A673 (cell line): ENCODE measurements at regions not wholly inside any gene's neighbourhood (a gene's known extent, or its start where the extent isn't known, plus 50 kb on each side); places are given as distances from the start of the nearest gene placed in this dataset.

ENCODE experiments used
- CTCF ChIP-seq: fragments of 300-800, 200-600 bp; sonication (generic); conservative IDR thresholded peaks from 2 replicates; pipeline ENCODE4 v1.5.1; 2017; ENCODE audit warnings: low read depth, mild to moderate bottlenecking, antibody characterized with exemption, low read length, moderate library complexity, mixed read lengths
- EZH2 ChIP-seq: fragments of 200-600 bp; sonication (generic); IDR thresholded peaks from 2 replicates; pipeline ENCODE4 v1.6.1; 2017; ENCODE audit warnings: borderline replicate concordance, low read depth, mild to moderate bottlenecking, mixed read lengths, antibody characterized with exemption, low read length; ENCODE audit not compliant: poor library complexity, severe bottlenecking

GRCh38 chr12:66962290-66962689 lies 283.4 kb upstream of the GRIP1 start:
- TF ChIP-seq CTCF (no peak), EZH2 (no peak)
